Effector CD4-positive, alpha-beta T cell (primary cell): ENCODE measurements at regions not wholly inside any gene's neighbourhood (a gene's known extent, or its start where the extent isn't known, plus 50 kb on each side); places are given as distances from the start of the nearest gene placed in this dataset.

Experiments used
- DNase-seq: peaks from one replicate; pipeline ENCODE4 v3.0.0-alpha.2; 2020

DNA sequence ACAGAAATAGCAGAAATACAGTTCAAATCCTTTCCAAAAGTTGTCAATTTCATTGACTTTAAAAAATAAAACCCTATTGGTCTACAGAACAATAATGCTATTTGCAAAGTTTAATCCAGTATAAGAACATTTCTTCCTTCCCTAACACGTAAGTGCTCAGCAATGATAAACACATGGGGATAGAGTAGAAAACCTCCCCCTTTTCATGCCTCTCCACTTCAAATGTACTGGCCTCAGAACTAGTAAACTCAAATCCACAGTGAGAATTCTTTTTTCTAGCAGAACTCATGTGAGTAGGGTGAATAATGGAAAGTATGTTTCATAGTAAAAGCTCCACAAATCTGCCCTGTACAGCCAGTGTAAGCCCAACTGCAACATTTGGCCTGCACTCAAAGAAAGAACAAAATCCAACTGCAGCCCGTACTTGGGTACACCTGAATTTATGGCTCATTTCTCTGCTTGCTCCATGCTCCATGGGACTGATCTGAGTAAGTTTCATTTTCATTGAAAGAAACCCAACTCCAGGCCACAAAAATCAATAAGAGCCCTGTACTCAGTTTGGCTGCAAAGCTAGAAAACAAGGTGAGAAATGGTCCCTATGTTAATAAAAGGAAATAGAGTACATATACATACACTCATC lies 115.0 kb upstream of the RMDN2 start:
- DNase-seq = no peak

- DNase-seq = no peak
Measured at GRCh38 chr2:37812414-37812813, 112.7 kb upstream of the RMDN2 start.

- DNase-seq = no peak
Measured at GRCh38 chr2:37812941-37813730, 112.0 kb upstream of the RMDN2 start.

DNA sequence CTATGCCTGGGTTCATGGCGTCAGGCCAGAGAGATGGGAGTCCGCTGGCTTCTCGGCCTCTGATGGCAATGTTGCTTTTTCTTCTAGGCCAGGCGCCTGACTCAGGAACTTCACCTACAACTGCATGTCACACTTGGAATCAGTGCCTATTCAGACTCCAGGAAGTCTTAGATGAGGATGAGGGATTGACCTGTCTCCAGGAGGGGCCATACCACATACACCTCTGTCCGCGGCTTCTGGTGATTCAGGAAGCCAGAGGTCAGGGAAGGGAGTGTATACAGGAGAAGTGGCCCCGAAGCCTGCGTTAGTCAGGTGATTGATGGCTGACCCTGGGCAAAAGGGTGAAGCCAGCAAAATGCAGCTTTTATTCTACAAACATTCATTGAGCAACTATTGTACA lies 109.1 kb upstream of the RMDN2 start:
- DNase-seq = no peak

- DNase-seq = no peak
Measured at GRCh38 chr2:37816686-37817085, 108.4 kb upstream of the RMDN2 start.

- DNase-seq = no peak
Measured at GRCh38 chr2:37819186-37819585, 105.9 kb upstream of the RMDN2 start.

DNA sequence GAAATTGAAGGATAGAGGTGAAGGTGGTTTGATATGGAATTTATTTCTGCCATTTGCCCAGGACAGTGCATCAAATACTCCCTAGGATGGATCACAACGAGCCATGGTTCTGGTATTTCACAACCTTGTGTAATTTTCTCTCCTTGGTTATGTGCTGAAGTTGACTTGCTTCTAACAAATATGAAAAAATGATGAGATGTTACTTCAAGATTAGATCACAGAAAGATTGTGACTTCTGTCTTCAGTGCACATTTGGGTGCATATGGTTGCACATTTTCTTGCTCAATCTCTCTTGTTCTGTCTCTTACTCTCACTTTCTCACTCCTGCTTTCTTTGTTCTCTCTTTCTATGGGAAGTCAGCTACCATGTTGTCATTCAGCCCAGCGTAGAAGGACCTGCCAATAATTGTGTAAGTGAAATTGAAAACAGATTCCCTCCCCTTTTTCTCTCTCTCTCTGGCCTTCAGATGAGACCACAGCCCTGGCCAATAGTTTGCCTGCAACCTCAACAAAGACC lies 104.6 kb upstream of the RMDN2 start:
- no peak for DNase-seq

DNA sequence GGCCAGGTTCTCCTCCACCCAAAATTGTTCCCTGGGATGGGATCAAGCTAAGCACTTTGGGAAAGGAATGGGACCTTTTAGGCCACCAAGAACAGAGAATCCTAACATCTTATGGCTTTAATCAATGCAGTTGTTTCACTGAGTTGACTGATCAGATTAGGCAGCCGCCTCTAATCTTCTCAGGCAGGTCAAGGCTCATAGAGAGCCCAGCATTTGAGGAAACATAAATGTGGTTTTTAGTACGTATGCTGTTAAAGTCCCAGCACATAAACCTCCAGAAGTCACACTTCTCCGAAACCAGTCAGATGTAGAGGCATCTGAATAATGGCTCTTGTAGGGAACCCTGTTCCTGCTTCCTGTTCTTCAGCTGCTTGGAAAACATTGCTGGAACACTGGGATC lies 99.5 kb upstream of the RMDN2 start:
- DNase-seq = no peak

DNA sequence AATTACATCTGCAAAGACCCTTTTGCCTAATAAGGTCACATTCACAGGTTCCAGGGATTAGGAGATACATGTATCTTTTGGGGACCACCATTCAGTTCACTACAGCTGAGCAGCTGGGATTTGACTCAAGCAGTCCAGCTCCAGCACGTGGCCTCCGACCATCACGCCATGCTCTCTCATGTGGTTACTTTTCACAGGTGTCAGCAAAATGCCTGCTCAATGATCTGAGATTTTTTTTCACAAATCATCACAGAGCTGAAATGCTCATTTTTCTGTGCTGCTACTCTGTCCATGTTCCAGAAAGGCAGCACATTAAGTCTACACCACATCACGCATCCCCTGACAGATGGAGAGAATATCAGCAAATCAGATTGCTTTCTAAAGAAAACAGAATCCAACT lies 98.5 kb upstream of the RMDN2 start:
- no peak for DNase-seq

DNA sequence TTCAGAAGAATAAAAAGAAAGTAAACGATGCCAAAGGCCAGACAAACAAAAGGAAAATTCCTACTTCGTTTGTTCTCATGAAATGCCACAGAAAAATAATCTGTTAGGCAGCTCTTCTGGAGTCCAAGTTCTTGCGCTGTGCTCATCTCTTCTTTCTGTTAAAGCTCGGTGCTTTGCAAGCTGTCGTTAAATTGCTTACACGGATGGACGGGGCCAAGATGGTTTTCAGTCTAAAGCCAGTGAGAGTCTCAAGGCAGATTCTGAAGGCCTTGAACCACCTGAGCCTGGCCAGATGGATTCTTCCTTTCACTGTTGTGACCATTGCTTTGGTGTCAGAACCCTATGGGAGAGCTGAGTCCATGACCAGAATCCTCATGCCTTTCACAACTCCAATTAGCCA lies 97.6 kb upstream of the RMDN2 start:
- DNase-seq = no peak

DNA sequence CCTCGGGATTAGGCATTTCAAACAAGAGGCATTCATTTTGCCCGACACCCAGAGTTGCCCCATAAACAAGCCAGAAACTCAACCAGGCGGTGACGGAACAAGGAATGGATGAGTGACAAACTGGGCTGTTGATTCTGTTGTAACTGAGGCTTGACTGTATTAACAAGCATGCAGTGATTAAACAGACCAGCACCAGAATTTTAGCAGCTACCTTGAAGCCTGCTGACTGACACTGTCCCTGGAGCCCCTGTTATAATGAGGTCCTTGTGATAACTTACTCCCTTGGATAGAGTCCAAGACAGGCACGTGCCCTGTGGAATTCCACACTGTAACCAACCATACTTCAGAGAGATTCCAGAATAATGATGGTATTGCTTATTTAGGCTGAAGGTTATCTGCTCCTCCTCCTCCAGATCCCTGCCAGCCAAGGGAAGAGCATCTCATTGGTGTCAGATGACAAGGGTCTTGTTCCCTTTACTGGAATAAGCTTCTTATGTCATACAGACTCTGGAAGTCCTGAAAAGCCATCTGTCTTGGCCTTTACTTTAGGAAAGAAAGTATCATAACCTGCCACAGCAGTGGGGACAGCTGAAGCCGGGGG lies 97.1 kb upstream of the RMDN2 start:
- no peak for DNase-seq

GRCh38 chr2:37829202-37829601 lies 95.9 kb upstream of the RMDN2 start:
- no peak for DNase-seq

GRCh38 chr2:37829616-37830395 lies 95.3 kb upstream of the RMDN2 start:
- no peak for DNase-seq

GRCh38 chr2:37830636-37831035 lies 94.5 kb upstream of the RMDN2 start:
- no peak for DNase-seq

DNA sequence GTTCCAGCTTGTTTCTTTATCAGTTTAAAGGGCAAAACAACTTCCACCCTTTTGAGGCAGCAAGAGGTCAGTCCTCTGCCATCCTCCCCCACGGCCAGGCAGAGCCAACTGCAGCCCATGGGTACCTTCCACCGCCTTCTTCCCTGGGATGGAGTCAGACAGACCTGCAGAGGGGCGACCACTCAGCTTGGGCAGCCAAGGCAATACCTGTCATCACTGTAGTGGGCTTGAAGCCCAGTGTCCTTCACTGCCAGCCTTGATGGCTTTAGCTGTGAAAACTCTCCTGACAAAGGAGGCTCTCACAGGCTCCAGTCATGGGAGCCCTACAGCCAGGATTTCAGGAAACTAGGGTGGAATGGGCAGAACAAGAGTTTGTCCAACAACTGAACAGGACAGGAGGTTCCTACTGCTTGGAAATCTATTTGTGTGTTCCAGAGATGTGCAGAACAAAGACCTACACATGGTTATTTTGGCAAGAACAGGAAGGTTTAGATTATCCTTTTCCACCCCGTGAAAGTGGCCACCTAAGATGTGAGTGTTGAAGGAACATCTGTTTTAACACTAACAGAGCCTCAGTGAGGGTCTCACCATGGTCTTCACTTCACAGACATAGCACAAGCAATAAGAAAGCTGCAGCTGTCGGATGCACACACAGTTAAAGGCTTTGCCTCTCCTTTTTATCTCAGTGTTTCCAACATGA lies 93.9 kb upstream of the RMDN2 start:
- no peak for DNase-seq

DNA sequence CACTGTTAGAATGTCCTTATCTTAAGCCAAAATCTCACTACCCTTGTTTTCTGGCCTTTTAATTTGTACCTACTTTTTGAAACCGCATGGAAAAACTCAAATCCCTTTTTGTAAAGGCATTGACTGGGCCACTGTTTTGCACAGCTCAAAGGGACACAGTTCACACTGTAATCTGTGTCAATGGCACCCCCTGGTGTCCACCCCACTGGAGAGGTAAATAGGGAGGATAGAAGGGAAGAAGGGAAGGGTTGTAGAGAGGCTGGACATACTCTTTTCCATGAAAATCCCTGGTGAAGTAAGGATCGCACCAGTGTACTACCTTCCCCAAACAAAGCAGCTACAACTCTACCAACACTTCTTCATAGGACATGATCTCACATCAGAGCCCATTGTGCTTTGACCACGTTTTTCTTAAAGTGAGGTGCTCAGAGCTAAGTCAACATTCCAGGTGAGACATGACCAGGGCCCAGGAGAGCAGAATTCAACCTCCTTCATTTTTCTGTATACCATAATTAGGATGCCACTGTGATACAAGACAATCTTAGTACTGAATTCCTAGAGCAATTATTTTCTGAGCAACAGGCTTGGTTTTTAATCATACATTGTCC lies 92.4 kb upstream of the RMDN2 start:
- DNase-seq = peak; percentile 85

GRCh38 chr2:37833423-37833822 lies 91.7 kb upstream of the RMDN2 start:
- DNase-seq = no peak

DNA sequence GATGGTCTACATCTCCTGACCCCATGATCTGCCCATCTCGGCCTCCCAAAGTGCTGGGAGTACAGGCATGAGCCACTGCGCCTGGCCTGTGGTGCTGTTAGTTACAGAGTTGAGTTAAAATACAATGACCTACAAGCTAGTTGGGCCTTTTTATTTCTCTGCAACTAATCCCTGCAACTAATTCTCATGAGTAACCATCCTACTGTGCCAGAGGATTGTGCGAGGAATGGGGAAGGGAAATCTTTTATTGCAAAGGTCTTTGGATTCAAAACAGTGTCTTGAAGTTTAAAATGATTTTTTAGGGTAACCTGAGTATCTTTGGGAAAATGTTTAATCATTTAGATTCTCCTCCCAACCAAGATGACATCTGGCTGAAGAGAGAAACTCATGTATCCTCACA lies 88.8 kb upstream of the RMDN2 start:
- DNase-seq = no peak

DNA sequence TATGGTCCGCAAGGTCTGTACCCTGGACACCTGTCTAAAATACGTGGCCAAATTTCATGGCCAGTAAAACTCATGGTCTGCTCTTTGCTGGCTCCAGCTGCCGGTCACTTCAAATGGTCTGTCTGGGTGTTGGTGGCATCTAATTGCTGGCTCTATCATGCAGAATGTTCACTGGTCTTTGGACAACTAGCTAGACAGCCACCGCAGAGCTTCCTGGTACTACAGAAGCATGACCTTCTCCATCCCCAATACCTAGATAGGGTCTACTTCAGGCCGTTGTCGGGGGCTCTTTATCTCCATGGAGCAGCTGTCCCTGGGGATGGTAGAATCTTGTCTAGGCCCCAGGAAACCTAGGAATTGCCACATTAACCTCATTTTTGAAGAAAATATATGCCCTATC lies 88.4 kb upstream of the RMDN2 start:
- no peak for DNase-seq

DNA sequence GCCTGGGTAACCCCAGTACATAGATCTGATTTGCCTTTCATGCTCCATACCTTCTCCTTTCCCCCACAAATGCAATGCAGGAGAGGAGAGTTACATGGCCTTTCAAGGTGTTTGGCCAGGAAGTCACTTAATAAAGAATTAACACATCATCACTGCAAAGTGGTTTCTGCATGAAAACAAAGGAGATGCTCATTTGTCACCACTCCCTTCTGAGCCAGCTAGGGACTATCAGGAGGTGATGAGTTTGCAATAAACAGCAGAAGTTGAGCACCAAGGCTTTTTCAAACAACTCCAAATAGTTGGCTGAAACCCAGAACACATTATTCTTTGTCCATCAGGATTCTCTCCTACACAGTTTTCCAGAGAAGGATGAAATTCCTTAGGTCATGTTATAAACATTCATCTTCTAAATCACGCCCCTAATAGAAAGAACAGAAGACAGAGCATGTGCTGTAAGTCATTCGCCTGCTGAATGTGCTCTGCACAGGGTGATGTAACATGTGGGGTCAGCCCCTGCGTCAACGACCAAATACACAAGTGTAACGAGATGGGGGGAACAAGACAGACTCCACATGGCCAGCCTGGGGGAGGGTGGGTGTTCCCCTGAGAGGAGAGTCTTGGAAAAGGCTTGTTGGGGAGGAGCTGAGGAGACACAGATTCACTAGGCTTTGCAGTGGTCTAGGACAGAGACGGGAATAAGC lies 87.3 kb upstream of the RMDN2 start:
- no peak for DNase-seq

DNA sequence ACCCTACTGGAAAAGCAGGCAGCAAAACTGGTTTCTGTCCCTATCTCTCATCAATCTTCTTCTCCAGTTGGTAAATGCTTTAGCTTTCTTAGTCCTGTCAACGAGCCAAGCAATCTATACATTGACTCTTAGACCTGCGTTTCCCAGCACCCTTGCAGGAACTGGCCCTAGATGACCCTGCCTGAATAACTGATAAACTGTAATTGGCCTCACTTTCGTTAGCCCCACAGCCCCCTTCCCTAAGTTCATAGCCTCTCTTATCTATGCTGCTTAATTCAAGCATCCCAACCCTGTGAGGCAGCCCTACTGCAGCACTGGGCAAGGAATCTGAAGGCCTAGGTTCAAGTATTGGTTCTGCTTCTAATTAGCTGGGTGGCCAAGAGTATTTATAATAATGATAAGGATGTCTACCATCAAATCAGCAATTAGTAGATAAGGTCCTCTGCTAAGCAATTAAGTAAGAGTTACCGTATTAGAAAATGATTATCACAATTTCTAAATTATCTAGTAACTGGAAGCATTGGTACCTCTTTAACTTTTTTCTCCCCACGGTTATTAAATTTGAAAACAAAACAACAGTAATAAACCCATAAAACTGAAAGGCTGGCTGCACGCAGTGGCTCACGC lies 86.4 kb upstream of the RMDN2 start:
- DNase-seq = no peak
